ENCODE measurements at regions not wholly inside any gene's neighbourhood (a gene's known extent, or its start where the extent isn't known, plus 50 kb on each side); places are given as distances from the start of the nearest gene placed in this dataset.

DNA sequence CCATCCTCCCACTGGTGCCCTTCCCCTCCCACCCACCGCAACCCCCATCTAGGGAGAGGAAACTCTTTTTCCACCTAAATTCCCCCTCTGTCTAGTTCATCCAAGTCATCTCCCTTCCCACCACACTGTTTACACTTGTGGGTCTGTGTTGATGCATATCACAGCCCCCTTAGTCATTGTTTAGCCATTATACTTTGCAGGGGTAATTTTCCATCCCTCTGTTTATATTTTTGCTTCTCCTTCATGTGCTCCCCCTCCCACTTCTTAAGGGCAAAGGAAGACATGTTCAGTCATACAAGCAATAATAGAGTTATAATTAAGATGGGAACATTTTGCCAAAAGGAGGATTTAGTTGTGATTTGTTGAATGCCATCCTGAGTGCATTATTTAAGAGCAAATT is 187.8 kb upstream of the TNP1 start:
- H3K4me1 ChIP-seq (ENCODE audit: insufficient read depth, low read length): peaks cover 42% of the 10 kb centered on the region
- no peaks in the 10 kb centered on the region for H3K27me3 ChIP-seq (ENCODE audit: control insufficient read depth in 1 of 2, insufficient read depth in 2 of 2, low read length in 2 of 2)
- H3K27ac ChIP-seq (ENCODE audit: low read depth, low read length): no peak overlapping the region
- H3K9me3 ChIP-seq (ENCODE audit: low read length): no peaks in the 10 kb centered on the region
- no peaks in the 10 kb centered on the region for H3K36me3 ChIP-seq (ENCODE audit: insufficient read depth, low read length)
- no peak overlapping the region for H3K4me3 ChIP-seq (ENCODE audit: low read depth in 1 of 2, low read length in 2 of 2)
- no peak overlapping the region for H3K9ac ChIP-seq (ENCODE audit: low read length)

DNA sequence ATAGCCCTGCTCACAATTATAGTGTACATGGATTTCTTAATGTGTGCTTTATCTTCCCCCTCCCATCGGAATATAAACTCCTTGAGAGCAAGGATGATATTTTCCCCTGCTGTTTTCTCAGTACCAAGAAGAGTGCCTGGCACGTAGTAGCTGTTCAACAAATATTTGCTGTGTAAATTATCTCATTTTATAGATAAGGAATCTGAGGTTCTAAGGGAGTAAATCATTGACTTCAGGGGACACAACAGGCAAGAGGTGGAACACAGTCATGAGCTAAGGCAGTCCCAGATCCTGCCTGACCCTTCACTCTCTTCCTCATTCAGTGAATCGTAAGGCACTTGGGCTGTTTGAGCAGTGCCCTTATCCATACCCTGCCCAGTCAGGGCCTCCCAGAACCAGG is 187.3 kb upstream of the TNP1 start:
- Histone ChIP-seq H3K27me3 (ENCODE audit: control insufficient read depth in 1 of 2, insufficient read depth in 2 of 2, low read length in 2 of 2) (no peaks in the 10 kb centered on the region), H3K9me3 (ENCODE audit: low read length) (no peaks in the 10 kb centered on the region), H3K4me1 (ENCODE audit: insufficient read depth, low read length) (peaks cover 41% of the 10 kb centered on the region), H3K4me3 (ENCODE audit: low read depth in 1 of 2, low read length in 2 of 2) (no peak overlapping the region), H3K36me3 (ENCODE audit: insufficient read depth, low read length) (no peaks in the 10 kb centered on the region), H3K27ac (ENCODE audit: low read depth, low read length) (no peak overlapping the region), H3K9ac (ENCODE audit: low read length) (no peak overlapping the region)

DNA sequence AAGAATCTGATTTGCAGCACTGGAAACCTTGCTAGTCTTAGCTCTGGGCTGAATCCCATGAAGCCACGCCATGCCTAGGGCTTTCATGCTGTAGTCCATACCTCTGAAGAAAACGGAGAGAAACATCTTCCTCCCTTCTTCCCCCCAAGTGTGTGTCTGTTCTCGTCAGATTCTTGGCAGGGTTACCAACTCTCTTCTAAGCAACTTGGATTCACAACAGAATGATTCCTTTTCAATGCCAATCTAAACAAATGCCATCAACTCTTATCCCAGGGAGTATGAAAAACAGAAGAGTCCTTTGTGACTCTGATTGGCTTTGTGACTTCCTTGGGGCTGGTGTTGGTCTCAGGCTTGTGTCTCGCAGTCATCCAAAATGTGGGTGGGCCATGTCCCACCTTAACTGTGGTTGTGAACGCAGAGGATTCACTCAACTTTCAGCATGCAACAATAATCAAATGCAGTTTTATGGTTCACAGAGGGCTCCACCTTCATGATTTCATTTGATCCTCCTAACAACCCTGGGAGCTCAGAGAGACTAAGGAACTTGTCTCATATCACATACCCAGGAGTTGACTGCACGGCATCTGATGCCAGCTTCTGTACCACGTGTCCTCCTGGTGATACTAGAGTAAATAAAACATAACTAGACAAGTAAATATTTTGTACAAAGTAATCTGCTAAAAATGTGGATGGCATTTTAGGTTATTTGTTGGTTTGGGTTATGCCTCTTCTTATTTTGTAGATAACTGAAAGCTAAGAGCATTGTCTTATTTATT is 186.0 kb upstream of the TNP1 start:
- H3K4me1 ChIP-seq (ENCODE audit: insufficient read depth, low read length): peaks cover 41% of the 10 kb centered on the region
- H3K9ac ChIP-seq (ENCODE audit: low read length): no peak overlapping the region
- no peaks in the 10 kb centered on the region for H3K36me3 ChIP-seq (ENCODE audit: insufficient read depth, low read length)
- no peaks in the 10 kb centered on the region for H3K27me3 ChIP-seq (ENCODE audit: control insufficient read depth in 1 of 2, insufficient read depth in 2 of 2, low read length in 2 of 2)
- peak overlapping the region; percentile 53 for H3K27ac ChIP-seq (ENCODE audit: low read depth, low read length)
- no peak overlapping the region for H3K4me3 ChIP-seq (ENCODE audit: low read depth in 1 of 2, low read length in 2 of 2)
- no peaks in the 10 kb centered on the region for H3K9me3 ChIP-seq (ENCODE audit: low read length)

DNA sequence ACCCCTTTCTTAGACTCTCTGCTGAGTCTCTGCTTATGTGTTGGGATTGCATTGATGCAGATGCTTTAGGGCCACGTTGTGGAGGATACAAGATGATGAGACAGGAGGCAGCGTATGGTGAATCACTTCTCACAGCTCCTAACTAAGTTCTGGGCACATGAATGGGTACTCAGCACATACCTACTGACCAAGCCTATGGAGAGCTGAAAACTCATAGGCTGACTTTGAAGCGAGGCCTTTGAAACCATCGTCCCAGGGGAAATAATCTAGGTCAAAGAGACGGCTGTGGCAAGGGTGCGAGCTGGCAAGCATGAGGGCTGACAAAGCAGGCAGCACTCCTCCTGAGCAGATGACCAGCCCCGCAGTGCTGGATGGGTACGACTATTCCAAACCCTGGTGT is 180.2 kb upstream of the TNP1 start:
- Histone ChIP-seq H3K4me3 (ENCODE audit: low read depth in 1 of 2, low read length in 2 of 2) (no peak overlapping the region), H3K4me1 (ENCODE audit: insufficient read depth, low read length) (peaks cover 27% of the 10 kb centered on the region), H3K36me3 (ENCODE audit: insufficient read depth, low read length) (no peaks in the 10 kb centered on the region), H3K27me3 (ENCODE audit: control insufficient read depth in 1 of 2, insufficient read depth in 2 of 2, low read length in 2 of 2) (no peaks in the 10 kb centered on the region), H3K27ac (ENCODE audit: low read depth, low read length) (no peak overlapping the region), H3K9ac (ENCODE audit: low read length) (no peak overlapping the region), H3K9me3 (ENCODE audit: low read length) (no peaks in the 10 kb centered on the region)

DNA sequence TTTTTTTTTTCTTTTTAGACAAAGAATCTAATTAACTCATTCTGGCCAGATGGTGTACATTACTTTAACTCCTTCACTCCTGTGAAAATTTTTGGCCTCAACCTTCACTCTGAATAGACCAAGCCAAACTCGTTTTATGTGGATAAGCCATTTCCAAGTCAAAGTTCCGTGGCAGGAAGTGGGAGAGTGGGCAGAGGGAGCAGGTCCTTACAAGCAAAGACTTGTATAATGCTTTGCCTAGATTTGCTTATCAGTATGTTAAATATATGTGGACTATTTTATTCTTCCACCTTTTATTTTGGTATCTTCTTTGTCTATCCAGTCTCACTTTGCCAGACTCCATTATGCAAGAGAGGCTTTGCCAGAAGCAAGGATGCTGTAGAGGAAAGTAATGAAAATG is 178.1 kb upstream of the TNP1 start:
- peaks cover 31% of the 10 kb centered on the region for H3K4me1 ChIP-seq (ENCODE audit: insufficient read depth, low read length)
- peak overlapping the region; percentile 19 for H3K27ac ChIP-seq (ENCODE audit: low read depth, low read length)
- H3K4me3 ChIP-seq (ENCODE audit: low read depth in 1 of 2, low read length in 2 of 2): no peak overlapping the region
- H3K27me3 ChIP-seq (ENCODE audit: control insufficient read depth in 1 of 2, insufficient read depth in 2 of 2, low read length in 2 of 2): no peaks in the 10 kb centered on the region
- H3K9ac ChIP-seq (ENCODE audit: low read length): no peak overlapping the region
- no peaks in the 10 kb centered on the region for H3K9me3 ChIP-seq (ENCODE audit: low read length)
- H3K36me3 ChIP-seq (ENCODE audit: insufficient read depth, low read length): no peaks in the 10 kb centered on the region

DNA sequence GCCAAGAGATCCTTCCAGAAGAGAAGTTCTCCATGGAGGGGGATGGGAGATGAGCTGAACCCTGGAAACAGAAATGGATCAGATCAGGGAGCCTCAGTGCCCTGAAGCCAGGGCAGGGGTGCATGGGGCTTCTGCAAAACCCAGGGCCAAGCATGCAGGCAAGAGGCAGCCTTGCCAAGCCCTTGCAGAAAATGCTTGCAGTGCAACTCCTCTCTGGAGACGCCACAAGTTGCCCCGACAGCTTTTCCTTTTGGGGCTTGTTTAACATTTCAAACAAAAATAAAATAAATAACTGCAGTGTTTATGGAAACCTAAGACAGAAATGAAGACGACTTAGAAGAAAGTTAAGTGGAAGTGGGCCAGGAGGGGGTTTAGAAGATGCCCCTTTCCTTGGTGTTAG is 177.5 kb upstream of the TNP1 start:
- peaks cover 33% of the 10 kb centered on the region for H3K4me1 ChIP-seq (ENCODE audit: insufficient read depth, low read length)
- no peaks in the 10 kb centered on the region for H3K27me3 ChIP-seq (ENCODE audit: control insufficient read depth in 1 of 2, insufficient read depth in 2 of 2, low read length in 2 of 2)
- H3K27ac ChIP-seq (ENCODE audit: low read depth, low read length): peak overlapping the region; percentile 21
- no peaks in the 10 kb centered on the region for H3K36me3 ChIP-seq (ENCODE audit: insufficient read depth, low read length)
- no peak overlapping the region for H3K4me3 ChIP-seq (ENCODE audit: low read depth in 1 of 2, low read length in 2 of 2)
- no peaks in the 10 kb centered on the region for H3K9me3 ChIP-seq (ENCODE audit: low read length)
- no peak overlapping the region for H3K9ac ChIP-seq (ENCODE audit: low read length)

DNA sequence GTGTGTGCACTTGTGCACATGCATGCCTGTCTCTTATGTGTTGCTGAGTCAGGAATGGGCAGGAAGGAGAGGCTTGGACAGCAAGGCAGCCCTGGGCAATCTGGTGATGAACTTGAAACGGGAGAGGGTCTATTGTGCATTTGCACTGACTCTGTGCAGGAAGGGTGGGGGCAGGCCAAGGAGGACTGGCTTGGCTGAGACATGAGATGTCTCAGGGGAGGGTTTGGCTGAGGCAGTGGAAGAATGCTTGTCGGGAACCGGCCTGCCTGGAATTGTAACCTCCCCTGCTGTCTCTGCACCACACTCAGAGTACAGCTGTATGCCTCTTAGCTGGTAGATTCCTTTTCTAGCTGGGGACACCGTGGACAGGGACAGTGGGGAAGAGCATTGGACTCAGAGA is 176.1 kb upstream of the TNP1 start:
- Histone ChIP-seq H3K9me3 (ENCODE audit: low read length) (no peaks in the 10 kb centered on the region), H3K9ac (ENCODE audit: low read length) (no peak overlapping the region), H3K4me1 (ENCODE audit: insufficient read depth, low read length) (peaks cover 33% of the 10 kb centered on the region), H3K27ac (ENCODE audit: low read depth, low read length) (no peak overlapping the region), H3K27me3 (ENCODE audit: control insufficient read depth in 1 of 2, insufficient read depth in 2 of 2, low read length in 2 of 2) (no peaks in the 10 kb centered on the region), H3K36me3 (ENCODE audit: insufficient read depth, low read length) (no peaks in the 10 kb centered on the region), H3K4me3 (ENCODE audit: low read depth in 1 of 2, low read length in 2 of 2) (peak overlapping the region in 1 of 2 donors; percentile 12)

DNA sequence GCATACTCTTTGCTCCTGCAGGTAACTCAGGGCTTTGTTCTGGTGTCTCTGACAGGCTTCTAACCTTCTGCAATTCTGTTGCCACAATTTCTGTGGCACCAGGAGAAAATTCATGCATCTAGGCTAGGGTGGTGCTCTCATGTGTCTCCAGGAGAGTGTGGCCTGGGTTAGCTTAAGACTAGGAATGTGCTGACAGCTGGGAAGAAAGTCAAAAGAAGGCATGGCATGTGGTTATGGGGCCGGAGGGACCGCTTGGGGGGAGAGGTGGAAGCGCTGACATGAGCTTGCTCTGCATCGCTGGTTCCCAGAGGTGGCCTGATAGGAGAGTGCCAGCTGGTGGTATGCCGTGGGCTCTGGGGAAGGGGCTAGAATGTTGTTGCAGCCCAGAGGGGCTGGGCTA is 173.3 kb upstream of the TNP1 start:
- Histone ChIP-seq H3K9me3 (ENCODE audit: low read length) (no peaks in the 10 kb centered on the region), H3K27ac (ENCODE audit: low read depth, low read length) (no peak overlapping the region), H3K27me3 (ENCODE audit: control insufficient read depth in 1 of 2, insufficient read depth in 2 of 2, low read length in 2 of 2) (no peaks in the 10 kb centered on the region), H3K4me3 (ENCODE audit: low read depth in 1 of 2, low read length in 2 of 2) (no peak overlapping the region), H3K36me3 (ENCODE audit: insufficient read depth, low read length) (no peaks in the 10 kb centered on the region), H3K4me1 (ENCODE audit: insufficient read depth, low read length) (peaks cover 27% of the 10 kb centered on the region), H3K9ac (ENCODE audit: low read length) (no peak overlapping the region)

DNA sequence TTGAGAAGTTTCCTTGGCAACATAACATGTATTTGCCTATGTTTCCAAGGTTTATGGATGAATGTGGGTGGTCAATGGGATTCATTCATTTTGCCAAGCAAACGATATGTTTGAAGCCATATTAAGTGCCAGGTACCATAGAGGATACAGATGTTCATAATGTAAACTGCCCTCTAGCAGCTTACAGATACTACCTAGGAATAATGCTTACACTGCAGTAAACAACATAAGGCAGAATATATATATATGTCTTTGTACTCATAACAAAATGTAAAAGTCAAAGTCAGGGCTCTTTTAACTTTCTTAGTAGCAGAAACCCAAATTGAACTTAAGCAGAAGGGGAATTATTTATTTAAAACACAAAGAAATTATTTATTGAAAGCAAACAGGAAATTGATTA is 171.6 kb upstream of the TNP1 start:
- no peak overlapping the region for H3K27ac ChIP-seq (ENCODE audit: low read depth, low read length)
- H3K27me3 ChIP-seq (ENCODE audit: control insufficient read depth in 1 of 2, insufficient read depth in 2 of 2, low read length in 2 of 2): no peaks in the 10 kb centered on the region
- no peaks in the 10 kb centered on the region for H3K9me3 ChIP-seq (ENCODE audit: low read length)
- no peak overlapping the region for H3K9ac ChIP-seq (ENCODE audit: low read length)
- H3K36me3 ChIP-seq (ENCODE audit: insufficient read depth, low read length): no peaks in the 10 kb centered on the region
- H3K4me3 ChIP-seq (ENCODE audit: low read depth in 1 of 2, low read length in 2 of 2): no peak overlapping the region
- H3K4me1 ChIP-seq (ENCODE audit: insufficient read depth, low read length): peaks cover 16% of the 10 kb centered on the region

DNA sequence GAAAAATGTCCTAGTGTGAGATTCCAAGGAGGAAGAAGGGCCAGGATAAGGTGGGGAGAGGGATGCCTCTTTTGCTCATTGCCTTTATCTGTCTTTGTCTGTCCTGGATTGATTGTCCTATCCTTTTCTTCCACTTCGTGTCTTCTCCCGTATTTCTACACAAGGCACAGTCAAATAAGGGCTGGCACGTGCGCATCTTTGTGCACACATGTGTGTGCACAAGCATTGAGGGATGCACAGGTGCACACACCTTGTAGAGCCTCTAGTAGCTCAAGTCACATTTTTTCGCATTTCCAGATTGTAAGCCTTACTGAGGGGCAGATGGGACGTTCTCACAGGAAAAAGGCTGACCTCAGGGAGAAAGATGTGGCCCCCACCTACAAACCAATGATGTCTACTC is 170.2 kb upstream of the TNP1 start:
- Histone ChIP-seq H3K9me3 (ENCODE audit: low read length) (no peaks in the 10 kb centered on the region), H3K9ac (ENCODE audit: low read length) (no peak overlapping the region), H3K4me1 (ENCODE audit: insufficient read depth, low read length) (peaks cover 6% of the 10 kb centered on the region), H3K27me3 (ENCODE audit: control insufficient read depth in 1 of 2, insufficient read depth in 2 of 2, low read length in 2 of 2) (no peaks in the 10 kb centered on the region), H3K36me3 (ENCODE audit: insufficient read depth, low read length) (no peaks in the 10 kb centered on the region), H3K27ac (ENCODE audit: low read depth, low read length) (no peak overlapping the region), H3K4me3 (ENCODE audit: low read depth in 1 of 2, low read length in 2 of 2) (no peak overlapping the region)

DNA sequence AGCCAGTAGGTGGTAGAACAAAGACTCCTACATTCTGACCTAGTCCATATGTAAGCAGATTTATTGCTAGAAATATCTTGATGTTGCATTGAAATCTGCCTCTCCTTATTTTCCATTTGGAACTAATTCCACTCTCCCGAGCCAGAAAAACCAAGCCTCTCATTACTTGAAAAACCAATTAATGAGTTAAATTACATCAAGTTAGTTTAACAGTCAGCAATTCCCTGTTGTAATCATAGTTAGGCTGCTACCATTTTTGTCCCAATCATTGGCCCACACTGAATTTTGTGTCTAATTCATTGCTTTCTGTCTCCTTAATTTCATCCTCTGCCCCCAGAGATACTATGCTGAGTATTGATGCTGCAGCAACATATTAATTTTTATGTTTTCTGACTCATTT is 168.3 kb upstream of the TNP1 start:
- no peak overlapping the region for H3K9ac ChIP-seq (ENCODE audit: low read length)
- H3K27me3 ChIP-seq (ENCODE audit: control insufficient read depth in 1 of 2, insufficient read depth in 2 of 2, low read length in 2 of 2): no peaks in the 10 kb centered on the region
- H3K27ac ChIP-seq (ENCODE audit: low read depth, low read length): no peak overlapping the region

DNA sequence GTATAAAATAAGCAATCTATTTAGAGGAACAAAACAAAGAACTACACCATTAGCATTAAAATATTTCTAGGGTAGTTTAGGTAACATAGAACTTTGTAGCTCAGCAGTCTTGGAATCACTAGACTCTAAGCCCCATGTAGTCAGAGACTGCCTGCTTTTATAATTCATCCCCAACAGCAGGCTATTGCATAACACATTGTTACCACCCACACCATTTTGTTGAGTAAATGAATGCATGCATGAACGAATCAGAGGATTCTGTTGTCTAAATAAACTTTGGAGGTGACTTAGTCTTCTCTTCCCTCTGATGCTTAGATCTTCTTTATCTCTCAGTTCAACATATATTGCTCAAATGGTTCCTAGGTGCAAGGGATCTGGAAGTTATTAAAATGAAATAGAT is 167.6 kb upstream of the TNP1 start:
- Histone ChIP-seq H3K27me3 (ENCODE audit: control insufficient read depth in 1 of 2, insufficient read depth in 2 of 2, low read length in 2 of 2) (no peaks in the 10 kb centered on the region), H3K4me1 (ENCODE audit: insufficient read depth, low read length) (no peaks in the 10 kb centered on the region), H3K4me3 (ENCODE audit: low read depth in 1 of 2, low read length in 2 of 2) (no peak overlapping the region), H3K27ac (ENCODE audit: low read depth, low read length) (no peak overlapping the region), H3K36me3 (ENCODE audit: insufficient read depth, low read length) (no peaks in the 10 kb centered on the region), H3K9me3 (ENCODE audit: low read length) (no peaks in the 10 kb centered on the region), H3K9ac (ENCODE audit: low read length) (no peak overlapping the region)

More for the DNA sequence above, 168.3 kb upstream of the TNP1 start:
- Histone ChIP-seq H3K4me3 (ENCODE audit: low read depth in 1 of 2, low read length in 2 of 2) (no peak overlapping the region), H3K9me3 (ENCODE audit: low read length) (no peaks in the 10 kb centered on the region), H3K4me1 (ENCODE audit: insufficient read depth, low read length) (peaks cover 3% of the 10 kb centered on the region), H3K36me3 (ENCODE audit: insufficient read depth, low read length) (no peaks in the 10 kb centered on the region)

All from muscle layer of colon (tissue), 2 donors.